ENCODE measurements at regions not wholly inside any gene's neighbourhood (a gene's known extent, or its start where the extent isn't known, plus 50 kb on each side); places are given as distances from the start of the nearest gene placed in this dataset.

GRCh38 chr10:35711615-35712411 lies 69.7 kb upstream of the FZD8 start:
- TF ChIP-seq MAX (IDR thresholded peaks at IDR 0.05; ENCODE audit: low read depth, low read length) = no peak
- no peak for TF ChIP-seq MXI1 (IDR thresholded peaks at IDR 0.05; ENCODE audit: low read depth, low read length)
- TF ChIP-seq USF1 (IDR thresholded peaks at IDR 0.05; ENCODE audit: borderline replicate concordance, extremely low read length, insufficient read depth, low read depth, low read length) = no peak
- in situ Hi-C loops (cut with MboI) = no loop called here
- ChIA-PET CTCF (no interaction called here), SMC1A (ENCODE audit: uncharacterized antibody, unreplicated experiment) (interaction anchor here (1.3 kb wide), 1 partner anchor 12 kb away, joined by 3 read pairs; no protein-coding TSS in a partner anchor), RAD21 (ENCODE audit: unreplicated experiment) (no interaction called here), POLR2A (no interaction called here)
- no peak overlapping the region for H3K4me3 ChIP-seq
- H3K9me3 ChIP-seq (replicated peaks; ENCODE audit: control insufficient read depth, insufficient read depth, low read length) = no peaks in the 10 kb centered on the region
- no peak for DNase-seq (ENCODE audit: low read depth, low spot score)
- intact Hi-C loops (cut with micrococcal nuclease; ENCODE audit: unreplicated experiment) = no loop called here
- no peak for FAIRE-seq
- no peak overlapping the region for H3K27ac ChIP-seq (ENCODE audit: control insufficient read depth, insufficient read depth)
- H2AFZ ChIP-seq (ENCODE audit: control insufficient read depth, low read depth, low read length) = no peak overlapping the region
- H3K79me2 ChIP-seq (ENCODE audit: control insufficient read depth, insufficient read depth, low read length) = no peaks in the 10 kb centered on the region
- no peak overlapping the region for H3K9ac ChIP-seq (ENCODE audit: control insufficient read depth, insufficient read depth, low read length)
- 22% methylated on average over 15 of the region's 15 CpGs for WGBS (ENCODE audit: insufficient coverage, insufficient replicate concordance, low lambda C conversion rate, missing lambda C conversion rate)
- H3K27me3 ChIP-seq (replicated peaks in 1 of 2; ENCODE audit: control insufficient read depth in 2 of 2, insufficient read depth in 2 of 2, low read length in 1 of 2) = no peaks in the 10 kb centered on the region
- H3K4me2 ChIP-seq (ENCODE audit: control insufficient read depth, insufficient read depth) = no peak overlapping the region
- no peak for ATAC-seq
- BruUV-seq (replicated peaks) = no TSS peak
- no peaks in the 10 kb centered on the region for H4K20me1 ChIP-seq (ENCODE audit: control insufficient read depth, insufficient read depth)
- no peaks in the 10 kb centered on the region for H3K36me3 ChIP-seq (ENCODE audit: control insufficient read depth in 2 of 2, insufficient read depth in 2 of 2, low read length in 1 of 2)
- H3K4me1 ChIP-seq (ENCODE audit: control insufficient read depth, insufficient read depth, low read length) = no peaks in the 10 kb centered on the region

- H3K79me2 ChIP-seq (ENCODE audit: control insufficient read depth, insufficient read depth, low read length) = no peaks in the 10 kb centered on the region
- H3K36me3 ChIP-seq (ENCODE audit: control insufficient read depth in 2 of 2, insufficient read depth in 2 of 2, low read length in 1 of 2) = no peaks in the 10 kb centered on the region
- H3K4me1 ChIP-seq (ENCODE audit: control insufficient read depth, insufficient read depth, low read length) = no peaks in the 10 kb centered on the region
- H3K27ac ChIP-seq (ENCODE audit: control insufficient read depth, insufficient read depth) = no peak overlapping the region
- ChIA-PET SMC1A (ENCODE audit: uncharacterized antibody, unreplicated experiment) (interaction anchor here (1.5 kb wide), 1 partner anchor 47 kb away, joined by 4 read pairs; no protein-coding TSS in a partner anchor), POLR2A (no interaction called here), RAD21 (ENCODE audit: unreplicated experiment) (no interaction called here), CTCF (no interaction called here)
- H4K20me1 ChIP-seq (ENCODE audit: control insufficient read depth, insufficient read depth) = no peaks in the 10 kb centered on the region
- H3K9me3 ChIP-seq (replicated peaks; ENCODE audit: control insufficient read depth, insufficient read depth, low read length) = no peaks in the 10 kb centered on the region
- H2AFZ ChIP-seq (ENCODE audit: control insufficient read depth, low read depth, low read length) = no peak overlapping the region
- in situ Hi-C loops (cut with MboI) (no loop called here), intact Hi-C loops (cut with micrococcal nuclease; ENCODE audit: unreplicated experiment) (no loop called here)
- no peak overlapping the region for H3K4me2 ChIP-seq (ENCODE audit: control insufficient read depth, insufficient read depth)
- no peak for ATAC-seq
- no peaks in the 10 kb centered on the region for H3K27me3 ChIP-seq (replicated peaks in 1 of 2; ENCODE audit: control insufficient read depth in 2 of 2, insufficient read depth in 2 of 2, low read length in 1 of 2)
- no peak overlapping the region for H3K4me3 ChIP-seq
- BruUV-seq (replicated peaks) = no TSS peak
- H3K9ac ChIP-seq (ENCODE audit: control insufficient read depth, insufficient read depth, low read length) = no peak overlapping the region
- DNase-seq (ENCODE audit: low read depth, low spot score) = no peak
- no peak for FAIRE-seq
- 23% methylated on average over 2 of the region's 2 CpGs for WGBS (ENCODE audit: insufficient coverage, insufficient replicate concordance, low lambda C conversion rate, missing lambda C conversion rate)
- TF ChIP-seq ZBED1 (IDR thresholded peaks at IDR 0.05; ENCODE audit: borderline replicate concordance) (no peak), ATF3 (IDR thresholded peaks at IDR 0.05; ENCODE audit: borderline replicate concordance, extremely low read depth, low read depth, low read length) (no peak), SMAD5 (IDR thresholded peaks at IDR 0.05; ENCODE audit: low read depth) (no peak), YBX1 (IDR thresholded peaks at IDR 0.05) (no peak), FOS (IDR thresholded peaks at IDR 0.05; ENCODE audit: borderline replicate concordance, extremely low read depth, insufficient read length) (no peak), MTA2 (IDR thresholded peaks at IDR 0.05; ENCODE audit: low read depth) (no peak), ZNF384 (IDR thresholded peaks at IDR 0.05; ENCODE audit: borderline replicate concordance, low read depth, low read length) (no peak), CHD4 (IDR thresholded peaks at IDR 0.05) (no peak), HDGF (IDR thresholded peaks at IDR 0.05) (no peak), CHD2 (IDR thresholded peaks at IDR 0.05; ENCODE audit: borderline replicate concordance, low read depth, low read length) (no peak), BCL11A (IDR thresholded peaks at IDR 0.05; ENCODE audit: low read depth, low read length) (no peak), CREM (IDR thresholded peaks at IDR 0.05; ENCODE audit: low read depth) (no peak)
These were observed 65.7 kb upstream of the FZD8 start for GRCh38 chr10:35707642-35708425.
